LNCaP clone FGC (cell line): ENCODE measurements at regions not wholly inside any gene's neighbourhood (a gene's known extent, or its start where the extent isn't known, plus 50 kb on each side); places are given as distances from the start of the nearest gene placed in this dataset.

Experiments
- DNase-seq: peaks from one replicate; pipeline ENCODE4 v3.0.0-alpha.2; 2011; ENCODE audit warnings: low read depth
- H3K4me3 ChIP-seq: 2 replicates; pipeline ENCODE4 v1.5.1; 2011; ENCODE audit warnings: mild to moderate bottlenecking, low read depth, low read length, control low read depth
- TF ChIP-seq, protein P1 (sequence below): IDR thresholded peaks from 2 replicates; pipeline ENCODE4 v1.5.1; 2012; ENCODE audit warnings: mild to moderate bottlenecking; ENCODE audit not compliant: control insufficient read depth, insufficient read depth; ENCODE audit errors: extremely low read depth

DNA sequence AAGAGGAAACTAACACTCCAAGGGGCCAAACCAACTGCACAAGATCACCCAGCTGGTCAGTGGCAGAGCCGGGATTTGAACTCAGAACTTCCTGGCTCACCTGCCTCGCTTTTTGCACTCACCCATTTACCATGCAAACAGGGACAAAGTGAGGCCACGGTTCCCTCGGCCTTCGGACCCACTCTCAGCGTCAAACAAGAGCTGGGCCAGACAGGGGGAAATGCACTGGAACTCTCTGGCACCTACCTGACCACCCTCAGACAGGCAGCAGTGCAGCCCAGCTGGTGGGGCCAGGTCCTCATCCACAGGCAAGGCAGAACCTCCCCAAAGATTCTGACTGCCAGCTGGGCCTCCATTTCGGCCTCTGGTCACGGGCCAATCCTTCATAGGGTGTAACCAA lies 93.7 kb upstream of the SRSF6 start:
- DNase-seq: no peak
- H3K4me3 ChIP-seq: no peak overlapping the region
- TF ChIP-seq, protein P1, sequence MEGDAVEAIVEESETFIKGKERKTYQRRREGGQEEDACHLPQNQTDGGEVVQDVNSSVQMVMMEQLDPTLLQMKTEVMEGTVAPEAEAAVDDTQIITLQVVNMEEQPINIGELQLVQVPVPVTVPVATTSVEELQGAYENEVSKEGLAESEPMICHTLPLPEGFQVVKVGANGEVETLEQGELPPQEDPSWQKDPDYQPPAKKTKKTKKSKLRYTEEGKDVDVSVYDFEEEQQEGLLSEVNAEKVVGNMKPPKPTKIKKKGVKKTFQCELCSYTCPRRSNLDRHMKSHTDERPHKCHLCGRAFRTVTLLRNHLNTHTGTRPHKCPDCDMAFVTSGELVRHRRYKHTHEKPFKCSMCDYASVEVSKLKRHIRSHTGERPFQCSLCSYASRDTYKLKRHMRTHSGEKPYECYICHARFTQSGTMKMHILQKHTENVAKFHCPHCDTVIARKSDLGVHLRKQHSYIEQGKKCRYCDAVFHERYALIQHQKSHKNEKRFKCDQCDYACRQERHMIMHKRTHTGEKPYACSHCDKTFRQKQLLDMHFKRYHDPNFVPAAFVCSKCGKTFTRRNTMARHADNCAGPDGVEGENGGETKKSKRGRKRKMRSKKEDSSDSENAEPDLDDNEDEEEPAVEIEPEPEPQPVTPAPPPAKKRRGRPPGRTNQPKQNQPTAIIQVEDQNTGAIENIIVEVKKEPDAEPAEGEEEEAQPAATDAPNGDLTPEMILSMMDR: no peak

GRCh38 chr20:43363506-43363905 lies 94.2 kb upstream of the SRSF6 start:
- TF ChIP-seq, protein P1: no peak
- no peak for DNase-seq
- H3K4me3 ChIP-seq: no peak overlapping the region

- H3K4me3 ChIP-seq: no peak overlapping the region
- TF ChIP-seq, protein P1: no peak
- no peak for DNase-seq
These were observed 96.2 kb upstream of the SRSF6 start for GRCh38 chr20:43361526-43361925.

DNA sequence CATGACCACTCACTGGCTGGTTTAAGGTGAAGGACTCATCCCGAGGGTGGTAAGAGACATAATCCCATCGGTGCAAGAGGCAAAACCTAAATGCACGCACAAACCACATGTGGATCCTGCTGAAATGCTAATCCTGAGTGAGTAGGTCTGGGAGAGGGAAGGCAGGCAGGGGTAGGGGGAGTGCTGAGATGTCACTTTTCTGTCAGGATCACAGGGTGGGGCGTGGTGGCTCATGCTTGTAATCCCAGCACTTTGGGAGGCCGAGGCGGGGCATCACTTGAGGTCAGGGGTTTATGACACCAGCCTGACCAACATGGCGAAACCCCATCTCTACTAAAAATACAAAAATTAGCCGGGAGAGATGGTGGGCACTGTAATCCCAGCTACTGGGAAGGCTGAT lies 97.7 kb upstream of the SRSF6 start:
- no peak for DNase-seq
- TF ChIP-seq, protein P1: no peak
- no peak overlapping the region for H3K4me3 ChIP-seq

- H3K4me3 ChIP-seq: no peak overlapping the region
- no peak for DNase-seq
- TF ChIP-seq, protein P1: no peak
These were observed 98.9 kb upstream of the SRSF6 start for GRCh38 chr20:43358811-43359210.

GRCh38 chr20:43357352-43357751 lies 100.3 kb upstream of the SRSF6 start:
- no peak for DNase-seq
- TF ChIP-seq, protein P1: no peak
- H3K4me3 ChIP-seq: no peak overlapping the region

DNA sequence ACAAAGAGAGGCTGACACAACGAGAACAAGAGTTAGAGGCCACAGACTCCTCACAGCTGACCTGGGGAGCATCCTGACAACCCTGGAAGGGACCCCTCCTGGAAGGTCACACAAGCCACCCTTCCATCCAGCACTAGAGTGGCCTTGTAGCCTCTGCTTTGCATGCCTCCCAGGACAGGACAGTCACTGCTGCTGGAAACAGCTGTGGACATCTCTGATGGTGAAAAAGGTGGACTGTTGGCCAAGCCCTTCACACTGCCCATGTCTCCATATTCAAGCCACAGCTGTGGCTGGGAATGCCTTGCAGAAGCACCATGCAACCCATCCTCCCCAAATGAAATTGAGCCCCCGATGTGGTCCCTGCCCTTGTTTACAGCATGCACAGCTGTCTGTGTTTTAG lies 102.1 kb upstream of the SRSF6 start:
- no peak for DNase-seq
- no peak overlapping the region for H3K4me3 ChIP-seq
- TF ChIP-seq, protein P1: no peak
